ENCODE measurements at regions not wholly inside any gene's neighbourhood (a gene's known extent, or its start where the extent isn't known, plus 50 kb on each side); places are given as distances from the start of the nearest gene placed in this dataset.
A peak's percentile ranks its signal among the peaks of the same experiment; 100 is the strongest.

DNA sequence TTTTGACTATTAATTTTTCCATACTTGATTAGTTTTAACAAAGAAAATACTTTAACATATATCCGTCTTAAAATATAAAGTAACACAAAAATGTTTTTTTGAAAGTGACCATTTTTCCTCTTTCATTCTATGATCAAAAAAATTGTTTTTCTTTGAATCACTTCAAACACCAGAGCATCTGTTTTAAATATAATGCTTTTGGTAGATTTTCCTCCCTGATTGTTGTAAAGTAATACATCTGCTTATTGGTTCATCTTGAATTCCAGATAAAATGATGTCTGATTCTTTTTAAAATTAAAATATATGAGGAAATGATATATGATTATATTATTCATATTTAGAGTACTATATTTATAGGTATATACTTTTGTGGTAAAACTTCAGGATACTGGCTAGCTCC is 76.2 kb upstream of the LPAR1 start:
- no peak overlapping the region for H3K27ac Mint-ChIP-seq
- no peaks in the 10 kb centered on the region for H3K27me3 Mint-ChIP-seq (ENCODE audit: low read depth)
- no peak overlapping the region for H3K4me3 Mint-ChIP-seq
- H3K36me3 Mint-ChIP-seq, result peaks cover 2% of the 10 kb centered on the region
- H3K4me1 Mint-ChIP-seq, result peaks cover 6% of the 10 kb centered on the region
- TF ChIP-seq CTCF (IDR thresholded peaks at IDR 0.05; ENCODE audit: unreplicated experiment), result no peak
- DNase-seq (ENCODE audit: low spot score in 2 of 2, unreplicated experiment in 2 of 2), result no peak
- H3K9me3 Mint-ChIP-seq, result peaks cover 5% of the 10 kb centered on the region

GRCh38 chr9:111113712-111114111 is 75.4 kb upstream of the LPAR1 start:
- Mint-ChIP-seq H3K27me3 (ENCODE audit: low read depth) (no peaks in the 10 kb centered on the region), H3K4me3 (no peak overlapping the region), H3K36me3 (no peaks in the 10 kb centered on the region), H3K9me3 (no peaks in the 10 kb centered on the region), H3K4me1 (peaks cover 6% of the 10 kb centered on the region), H3K27ac (peak overlapping the region; percentile 5)
- no peak for DNase-seq (ENCODE audit: low spot score in 2 of 2, unreplicated experiment in 2 of 2)
- no peak for TF ChIP-seq CTCF (IDR thresholded peaks at IDR 0.05; ENCODE audit: unreplicated experiment)

DNA sequence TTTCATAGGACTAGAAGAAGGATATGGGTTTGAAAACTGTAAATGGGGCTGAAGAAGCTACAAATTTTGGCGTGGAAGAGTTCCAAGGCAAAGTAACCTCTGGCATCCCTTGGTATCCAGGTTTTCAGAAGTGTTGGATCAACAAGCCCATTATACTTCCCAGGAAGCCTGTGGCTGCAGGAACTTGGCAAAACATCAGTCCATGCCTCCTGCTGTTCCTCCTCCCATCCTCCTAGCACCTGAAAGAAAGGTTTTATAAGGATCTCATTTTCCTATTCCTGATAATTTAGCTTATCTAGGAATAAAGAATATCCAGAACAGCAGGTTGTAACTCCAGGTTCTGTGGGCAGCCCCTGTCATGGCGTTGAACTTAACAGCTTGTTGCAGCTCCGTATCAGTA is 72.5 kb upstream of the LPAR1 start:
- Mint-ChIP-seq H3K27ac (no peak overlapping the region), H3K4me1 (peaks cover 6% of the 10 kb centered on the region), H3K36me3 (no peaks in the 10 kb centered on the region), H3K27me3 (ENCODE audit: low read depth) (no peaks in the 10 kb centered on the region), H3K4me3 (no peak overlapping the region), H3K9me3 (no peaks in the 10 kb centered on the region)
- TF ChIP-seq CTCF (IDR thresholded peaks at IDR 0.05; ENCODE audit: unreplicated experiment), result no peak
- no peak for DNase-seq (ENCODE audit: low spot score in 2 of 2, unreplicated experiment in 2 of 2)

- Mint-ChIP-seq H3K27me3 (ENCODE audit: low read depth) (no peaks in the 10 kb centered on the region), H3K9me3 (no peaks in the 10 kb centered on the region), H3K4me1 (peaks cover 4% of the 10 kb centered on the region), H3K36me3 (no peaks in the 10 kb centered on the region), H3K4me3 (no peak overlapping the region), H3K27ac (no peak overlapping the region)
- DNase-seq (ENCODE audit: low spot score in 2 of 2, unreplicated experiment in 2 of 2), result no peak
- no peak for TF ChIP-seq CTCF (IDR thresholded peaks at IDR 0.05; ENCODE audit: unreplicated experiment)
Observed at GRCh38 chr9:111108946-111109345, 70.7 kb upstream of the LPAR1 start.

GRCh38 chr9:111107141-111107540 is 68.9 kb upstream of the LPAR1 start:
- no peaks in the 10 kb centered on the region for H3K9me3 Mint-ChIP-seq
- H3K27ac Mint-ChIP-seq, result no peak overlapping the region

More at GRCh38 chr9:111107141-111107540, 68.9 kb upstream of the LPAR1 start:
- Mint-ChIP-seq H3K4me3 (no peak overlapping the region), H3K27me3 (ENCODE audit: low read depth) (no peaks in the 10 kb centered on the region), H3K36me3 (no peaks in the 10 kb centered on the region), H3K4me1 (no peaks in the 10 kb centered on the region)
- no peak for DNase-seq (ENCODE audit: low spot score in 2 of 2, unreplicated experiment in 2 of 2)
- TF ChIP-seq CTCF (IDR thresholded peaks at IDR 0.05; ENCODE audit: unreplicated experiment), result no peak

Measured in mesothelial cell of epicardium (in vitro differentiated cells).